Right renal cortex interstitium (tissue), 3 donors: ENCODE measurements at regions not wholly inside any gene's neighbourhood (a gene's known extent, or its start where the extent isn't known, plus 50 kb on each side); places are given as distances from the start of the nearest gene placed in this dataset.

Source experiments
- DNase-seq, 3 donors: peaks; one replicate each; pipeline ENCODE4 v3.0.0-alpha.2; 2013; ENCODE audit warnings: low read depth in 3 of 3, low spot score in 2 of 3

- DNase-seq = no peak
Measured at GRCh38 chr3:98971169-98971681, 69.7 kb upstream of the DCBLD2 start.

GRCh38 chr3:98969295-98969694, 67.8 kb upstream of the DCBLD2 start:
- DNase-seq = no peak

GRCh38 chr3:98968824-98969223, 67.3 kb upstream of the DCBLD2 start:
- no peak for DNase-seq

- no peak for DNase-seq
Measured at GRCh38 chr3:98968347-98968746, 66.9 kb upstream of the DCBLD2 start.

- DNase-seq = no peak
Measured at GRCh38 chr3:98967758-98968157, 66.3 kb upstream of the DCBLD2 start.

GRCh38 chr3:98966862-98967546, 65.5 kb upstream of the DCBLD2 start:
- no peak for DNase-seq

- no peak for DNase-seq
Measured at GRCh38 chr3:98966434-98966833, 64.9 kb upstream of the DCBLD2 start.

GRCh38 chr3:98964784-98965183, 63.3 kb upstream of the DCBLD2 start:
- DNase-seq = no peak

- DNase-seq = no peak
Measured at GRCh38 chr3:98963546-98963945, 62.1 kb upstream of the DCBLD2 start.

- DNase-seq = no peak
Measured at GRCh38 chr3:98962951-98963350, 61.5 kb upstream of the DCBLD2 start.

GRCh38 chr3:98962189-98962930, 60.9 kb upstream of the DCBLD2 start:
- no peak for DNase-seq

- no peak for DNase-seq
Measured at GRCh38 chr3:98961161-98962155, 60.0 kb upstream of the DCBLD2 start.

GRCh38 chr3:98957681-98958080, 56.2 kb upstream of the DCBLD2 start:
- DNase-seq = no peak

- no peak for DNase-seq
Measured at GRCh38 chr3:98956008-98956407, 54.5 kb upstream of the DCBLD2 start.

- no peak for DNase-seq
Measured at GRCh38 chr3:98954791-98955604, 53.5 kb upstream of the DCBLD2 start.

GRCh38 chr3:98954242-98954641, 52.7 kb upstream of the DCBLD2 start:
- DNase-seq = no peak

- no peak for DNase-seq
Measured at GRCh38 chr3:98952404-98952803, 50.9 kb upstream of the DCBLD2 start.
